Nucleus accumbens (tissue), 56 donors: ENCODE measurements at regions not wholly inside any gene's neighbourhood (a gene's known extent, or its start where the extent isn't known, plus 50 kb on each side); places are given as distances from the start of the nearest gene placed in this dataset.
A peak's percentile ranks its signal among the peaks of the same experiment; 100 is the strongest.

Source experiments
- DNase-seq, 56 donors: peaks; one replicate each; lab custom pipeline; 2025; lab: John Stamatoyannopoulos, UW

DNA sequence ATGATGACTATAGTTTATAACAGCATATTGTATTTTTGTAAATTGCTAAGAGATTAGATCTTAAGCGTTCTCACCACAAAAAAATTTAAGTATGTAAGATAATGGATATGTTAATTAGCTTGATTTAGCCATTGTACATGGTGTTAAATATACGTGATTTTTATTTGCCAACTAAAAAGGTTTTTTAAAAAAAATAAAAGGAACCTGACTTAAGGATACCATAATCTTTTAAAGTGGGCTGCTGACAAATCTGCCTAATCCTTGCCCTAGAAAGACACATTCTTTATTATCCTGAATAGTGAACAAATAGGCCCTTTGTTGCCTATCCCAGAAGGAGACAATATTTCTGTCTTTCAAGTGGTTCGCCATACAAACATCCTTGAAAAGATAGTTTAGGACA, 94.6 kb upstream of the FAM47C start:
- no peak for DNase-seq

DNA sequence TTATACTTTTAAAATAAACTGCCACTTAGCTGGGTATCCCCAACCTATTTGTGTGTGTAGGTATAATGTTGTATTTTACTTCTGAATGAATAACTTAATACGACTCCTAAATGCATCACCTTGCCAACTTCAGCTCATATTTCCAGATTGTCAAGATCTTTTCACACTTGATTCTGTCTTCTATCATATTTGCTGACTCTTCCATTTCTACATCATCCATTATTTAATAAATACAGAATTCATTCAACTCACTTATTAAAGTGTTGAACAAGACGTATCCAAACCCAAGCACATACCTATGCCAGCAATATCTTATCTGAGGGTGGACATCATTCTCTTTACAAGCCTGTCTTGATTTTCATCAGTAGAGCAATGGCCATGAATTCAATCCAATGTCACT, 91.2 kb upstream of the FAM47C start:
- no peak for DNase-seq

DNA sequence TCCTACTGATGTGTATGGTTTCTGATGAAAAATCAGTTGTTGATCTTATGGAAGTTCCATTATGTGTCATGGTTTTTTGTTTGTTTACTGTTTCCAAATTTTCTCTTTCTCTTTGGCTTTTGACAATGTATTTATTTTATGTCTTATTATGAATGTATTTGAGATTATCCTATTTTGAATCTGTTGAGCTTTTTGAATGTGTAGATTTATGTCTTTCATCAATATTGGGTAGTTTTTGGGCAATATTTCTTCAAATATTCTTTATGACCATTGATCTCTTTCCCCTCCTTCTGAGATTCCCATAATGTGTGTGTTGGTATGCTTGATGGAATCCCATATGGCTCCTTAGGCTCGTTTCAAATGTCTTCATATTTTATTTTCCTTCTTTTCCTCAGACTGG, 80.5 kb upstream of the FAM47C start:
- no peak for DNase-seq

DNA sequence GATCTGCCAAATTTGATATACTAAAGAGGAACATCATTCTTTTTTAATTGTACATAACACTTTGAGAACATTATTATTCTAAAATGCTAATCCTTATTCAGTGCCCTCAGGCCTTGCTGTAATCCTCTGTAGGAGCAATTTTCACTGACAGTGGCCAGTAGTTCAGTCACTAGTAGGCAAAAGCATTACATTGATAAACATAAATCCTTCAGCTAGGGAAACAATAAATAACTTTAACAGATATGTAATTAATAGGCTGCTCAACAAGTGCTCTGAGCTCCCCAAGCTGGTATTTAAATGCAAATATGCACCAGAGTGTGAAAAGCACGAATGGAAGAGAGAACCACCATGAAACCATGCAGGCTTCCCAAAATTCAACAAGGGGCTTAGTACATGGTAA, 77.7 kb upstream of the FAM47C start:
- no peak for DNase-seq

DNA sequence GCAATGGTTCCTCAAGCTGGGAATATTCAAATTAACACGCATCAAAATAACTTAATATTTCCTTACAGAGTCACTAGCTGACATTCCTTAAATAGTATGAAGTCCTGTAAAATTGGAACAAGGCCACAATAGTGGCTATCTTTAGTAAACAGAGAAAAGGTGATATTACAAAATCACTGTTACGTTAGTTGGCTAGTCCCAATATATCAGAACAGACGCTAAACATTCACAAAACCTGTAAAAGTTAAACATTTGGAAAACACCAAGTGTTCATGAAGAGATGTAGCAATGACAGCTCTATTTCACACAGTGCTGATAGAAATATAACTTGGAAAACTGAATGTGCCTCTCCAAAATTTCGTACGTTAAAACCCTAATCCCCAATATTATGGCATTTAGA, 61.0 kb upstream of the FAM47C start:
- DNase-seq = no peak

DNA sequence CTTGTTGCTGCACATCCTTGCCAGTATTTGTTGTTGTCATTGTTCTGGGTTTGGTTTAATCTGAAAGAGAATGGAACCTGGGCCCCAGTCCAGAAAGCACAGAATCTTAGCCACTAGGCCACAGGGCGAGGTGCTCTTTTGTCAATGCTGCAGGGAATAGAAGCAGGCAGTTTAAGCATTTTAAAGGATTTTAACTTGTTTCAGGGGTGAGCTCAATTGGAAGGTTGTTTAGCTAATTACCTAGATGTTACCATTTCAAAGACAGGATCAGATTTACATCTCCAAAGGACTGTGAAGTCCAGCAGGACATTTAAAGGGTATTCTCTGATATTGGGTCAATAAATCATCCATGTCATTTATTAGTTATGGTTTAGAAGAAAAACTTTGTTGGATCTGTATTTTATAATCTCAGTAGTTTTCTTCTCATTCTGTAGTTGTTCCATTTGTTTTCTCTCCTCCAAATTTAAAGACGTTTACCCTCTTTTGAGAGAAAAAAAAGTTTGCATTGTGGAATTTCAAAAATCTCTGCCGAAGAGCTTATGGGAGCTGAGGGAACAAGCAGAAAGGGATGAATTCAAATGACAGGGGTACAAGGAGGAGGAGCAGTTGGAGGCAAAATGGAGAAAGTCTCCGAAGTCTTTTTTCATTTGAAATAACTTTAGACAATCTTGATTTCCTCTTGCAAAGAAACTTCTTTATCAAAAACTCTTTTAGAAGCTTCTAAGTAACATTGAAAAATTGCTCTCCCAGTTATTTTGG, 57.5 kb upstream of the FAM47C start:
- DNase-seq = no peak

DNA sequence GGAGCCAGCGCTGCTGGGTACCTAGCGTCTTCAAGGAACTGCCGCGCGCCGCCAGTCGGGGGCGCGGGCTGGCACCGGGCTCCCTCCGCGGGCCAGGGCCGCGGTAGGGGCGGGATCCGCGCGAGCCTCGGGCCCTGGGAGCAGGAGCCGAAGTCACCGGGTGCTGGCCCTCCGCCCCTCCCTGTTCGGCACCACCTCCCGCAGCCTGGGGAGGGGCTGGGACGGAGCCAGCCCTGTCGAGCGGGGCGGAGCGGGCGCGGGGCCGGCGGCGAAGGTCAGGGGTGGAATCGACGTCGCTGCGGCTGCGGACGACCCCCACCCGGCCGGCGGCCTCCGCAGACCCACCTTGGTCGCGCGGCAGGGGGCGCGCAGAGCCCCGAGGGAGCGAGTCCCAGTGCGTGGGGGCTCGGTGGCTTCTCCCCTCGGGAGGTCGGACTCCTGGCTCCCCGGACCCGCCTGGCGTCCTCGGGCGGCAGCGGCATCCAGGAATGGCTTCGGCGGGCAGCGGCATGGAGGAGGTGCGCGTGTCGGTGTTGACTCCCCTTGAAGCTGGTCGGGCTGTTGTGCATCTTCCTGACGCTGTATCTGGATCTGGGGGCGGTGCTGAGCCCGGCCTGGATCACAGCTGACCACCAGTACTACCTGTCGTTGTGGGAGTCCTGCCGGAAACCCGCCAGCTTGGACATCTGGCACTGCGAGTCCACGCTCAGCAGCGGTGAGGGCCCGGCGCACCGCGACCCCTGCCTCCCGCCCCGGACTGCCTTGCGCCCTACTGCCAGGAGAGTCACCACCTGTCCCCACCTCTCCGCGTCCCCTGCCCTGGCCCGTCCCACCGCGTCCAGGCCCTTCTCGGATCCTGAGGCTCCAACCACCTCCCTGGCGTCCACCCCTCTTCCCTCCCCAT, 50.5 kb upstream of the FAM47C start:
- DNase-seq = peak in 4 of 56 donors; percentile 1 to 10 (median 5)
